Naive thymus-derived CD8-positive, alpha-beta T cell (primary cell): ENCODE measurements at regions not wholly inside any gene's neighbourhood (a gene's known extent, or its start where the extent isn't known, plus 50 kb on each side); places are given as distances from the start of the nearest gene placed in this dataset.

ENCODE experiments used
- ATAC-seq, 2 donors: fragments of 150-1000 bp; cut with Tn5 transposase in 1 of 2; sonication (Bioruptor Pico), chemical (Tn5 transposase) in 1 of 2; 1 replicate in 1 of 2; 2 replicates in 1 of 2; pipeline ENCODE4 v1.10.0; 2021; ENCODE audit warnings: mild to moderate bottlenecking in 2 of 2, moderate library complexity in 2 of 2
- POLR2A ChIA-PET: fragments of 350-600 bp; sonication (Branson Sonifier 250); formaldehyde crosslinking; loops from one replicate; lab custom pipeline; 2021; ENCODE audit warnings: antibody characterized with exemption; lab: Charles Lee
- DNase-seq, 10 donors: peaks; one replicate each; pipeline versions ENCODE4 v3.0.0 to v3.0.0-alpha.2; 2020 to 2022
- H3K27ac Mint-ChIP-seq, 10 donors: one replicate each; pipeline ENCODE4 v1.8.0; 2020 to 2022; ENCODE audit warnings: mild to moderate bottlenecking in 10 of 10, mixed read lengths in 10 of 10, moderate library complexity in 4 of 10, inconsistent platforms in 1 of 10
- H3K27me3 Mint-ChIP-seq, 5 donors: one replicate each; pipeline ENCODE4 v1.8.0; 2021 to 2022; ENCODE audit warnings: mixed read lengths in 5 of 5
- H3K36me3 Mint-ChIP-seq, 3 donors: one replicate each; pipeline ENCODE4 v1.8.0; 2020 to 2022; ENCODE audit warnings: mixed read lengths in 3 of 3, mild to moderate bottlenecking in 2 of 3, inconsistent platforms in 1 of 3
- H3K4me1 Mint-ChIP-seq, 4 donors: one replicate each; pipeline ENCODE4 v1.8.0; 2021 to 2022; ENCODE audit warnings: mixed read lengths in 4 of 4
- H3K4me3 Mint-ChIP-seq, 10 donors: one replicate each; pipeline ENCODE4 v1.8.0; 2020 to 2022; ENCODE audit warnings: mild to moderate bottlenecking in 10 of 10, mixed read lengths in 10 of 10, moderate library complexity in 6 of 10, inconsistent platforms in 1 of 10
- H3K9me3 Mint-ChIP-seq, 9 donors: one replicate each; pipeline ENCODE4 v1.8.0; 2020 to 2022; ENCODE audit warnings: mixed read lengths in 9 of 9, mild to moderate bottlenecking in 3 of 9, inconsistent platforms in 1 of 9, moderate library complexity in 1 of 9

DNA sequence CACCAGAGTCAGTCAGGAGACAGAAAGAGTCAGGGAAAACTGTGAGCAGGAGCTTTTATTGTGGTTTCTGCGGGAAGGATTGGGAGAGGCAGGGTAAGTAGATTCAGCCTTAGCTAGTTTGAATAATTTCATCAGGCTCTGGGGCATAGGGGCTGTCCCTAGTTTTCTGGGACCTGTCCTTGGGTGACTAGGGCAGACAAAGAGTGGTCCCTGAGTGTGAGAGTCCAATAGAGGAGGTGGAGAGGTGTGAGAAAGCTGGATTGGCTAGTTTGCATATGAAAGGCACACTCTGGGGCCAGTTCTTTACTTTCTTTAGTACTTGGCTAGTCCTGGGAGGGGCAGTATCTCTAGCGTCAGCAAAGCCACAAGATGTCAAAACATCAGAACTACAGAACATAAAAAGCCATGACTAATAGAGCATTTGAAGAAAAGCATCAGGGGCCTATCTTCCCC, 255.6 kb downstream of the HS3ST3A1 start:
- DNase-seq (no peak), ATAC-seq (no peak)
- H3K27me3 Mint-ChIP-seq, result peaks cover 0 to 14% (median 3%) of the 10 kb centered on the region in 5 donors
- H3K27ac Mint-ChIP-seq, result no peak overlapping the region
- POLR2A ChIA-PET, result no interaction called here
- peaks cover 0 to 5% (median 0%) of the 10 kb centered on the region in 9 donors for H3K9me3 Mint-ChIP-seq
- no peaks in the 10 kb centered on the region for H3K36me3 Mint-ChIP-seq
- H3K4me3 Mint-ChIP-seq, result no peak overlapping the region
- no peaks in the 10 kb centered on the region for H3K4me1 Mint-ChIP-seq

DNA sequence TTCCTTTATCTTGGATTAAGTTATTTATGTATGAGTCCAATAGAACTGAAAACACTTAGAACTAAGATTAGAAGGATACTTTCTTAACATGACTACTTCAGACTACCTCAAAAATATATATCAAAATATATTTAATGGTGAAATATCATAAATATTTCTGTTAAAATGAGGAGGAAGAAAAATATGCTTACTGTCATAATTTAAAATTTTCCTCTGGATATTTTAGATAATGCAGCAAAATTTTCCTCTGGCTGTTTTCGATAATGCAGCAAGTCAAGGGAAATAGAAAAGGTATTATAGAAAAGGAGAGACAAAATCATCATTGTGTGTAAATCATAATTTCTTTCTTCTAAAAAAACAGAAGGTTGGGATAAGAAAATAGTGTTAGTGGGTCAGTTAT, 263.3 kb downstream of the HS3ST3A1 start:
- H3K4me1 Mint-ChIP-seq, result peaks cover 0 to 3% (median 2%) of the 10 kb centered on the region in 4 donors
- no peaks in the 10 kb centered on the region for H3K9me3 Mint-ChIP-seq
- no peak overlapping the region for H3K27ac Mint-ChIP-seq
- no peak overlapping the region for H3K4me3 Mint-ChIP-seq
- no peak for DNase-seq
- no peak for ATAC-seq
- POLR2A ChIA-PET, result no interaction called here
- H3K36me3 Mint-ChIP-seq, result peaks cover 0 to 3% (median 0%) of the 10 kb centered on the region in 3 donors
- peaks cover 10 to 38% (median 25%) of the 10 kb centered on the region in 5 donors for H3K27me3 Mint-ChIP-seq

DNA sequence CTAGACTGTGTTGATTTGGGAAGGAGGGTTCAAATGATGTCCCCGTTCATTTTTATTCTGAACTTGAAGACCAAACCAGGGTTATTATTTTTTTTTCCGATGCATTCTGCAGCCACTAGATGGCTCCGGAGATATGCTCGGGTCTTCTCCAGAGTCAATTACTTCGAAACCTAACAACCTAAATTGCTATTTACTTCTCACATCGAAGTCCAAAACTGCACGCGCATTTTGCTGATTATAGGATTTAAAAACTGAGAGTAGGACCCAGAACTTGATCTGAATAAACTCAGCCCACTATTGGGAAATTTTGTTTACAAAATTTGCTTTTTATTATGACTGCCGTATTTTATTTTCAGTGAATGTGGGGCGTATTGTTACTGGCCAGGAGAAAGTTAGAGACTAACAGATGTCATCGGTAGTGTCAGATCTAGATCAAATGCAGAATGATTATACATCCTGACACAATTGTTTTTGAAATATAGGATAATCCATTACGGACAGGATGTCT, 263.8 kb downstream of the HS3ST3A1 start:
- no peak overlapping the region for H3K27ac Mint-ChIP-seq
- POLR2A ChIA-PET, result no interaction called here
- H3K27me3 Mint-ChIP-seq, result peaks cover 15 to 43% (median 28%) of the 10 kb centered on the region in 5 donors
- H3K36me3 Mint-ChIP-seq, result peaks cover 0 to 8% (median 0%) of the 10 kb centered on the region in 3 donors
- ATAC-seq (no peak), DNase-seq (peak in 4 of 10 donors; percentile 10 to 24 (median 22))
- H3K4me1 Mint-ChIP-seq, result peaks cover 0 to 3% (median 2%) of the 10 kb centered on the region in 4 donors
- no peaks in the 10 kb centered on the region for H3K9me3 Mint-ChIP-seq
- peak overlapping the region in 4 of 10 donors; percentile 9 to 57 (median 29) for H3K4me3 Mint-ChIP-seq

DNA sequence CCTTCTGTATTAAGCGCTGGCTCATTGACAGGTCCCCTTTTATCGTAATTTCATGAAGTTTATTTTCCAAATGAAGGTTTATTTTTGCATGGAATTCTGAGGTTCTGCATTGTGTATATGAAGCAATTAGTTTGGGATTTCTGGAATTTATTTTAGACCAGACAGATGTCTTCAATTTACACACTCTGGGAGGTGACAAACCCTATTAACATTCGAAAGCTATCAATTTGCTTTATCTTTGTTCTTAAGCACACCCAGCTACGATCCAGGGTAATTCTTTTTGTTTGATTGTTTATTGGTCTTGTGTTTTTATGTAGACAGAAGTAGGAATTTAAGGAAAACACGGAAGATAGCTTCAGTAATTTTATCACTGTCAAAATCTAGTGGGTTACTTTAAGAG, 264.6 kb downstream of the HS3ST3A1 start:
- no peak overlapping the region for H3K4me3 Mint-ChIP-seq
- peaks cover 0 to 8% (median 0%) of the 10 kb centered on the region in 3 donors for H3K36me3 Mint-ChIP-seq
- H3K4me1 Mint-ChIP-seq, result peaks cover 0 to 3% (median 2%) of the 10 kb centered on the region in 4 donors
- H3K27ac Mint-ChIP-seq, result no peak overlapping the region
- H3K9me3 Mint-ChIP-seq, result peaks cover 0 to 4% (median 0%) of the 10 kb centered on the region in 9 donors
- POLR2A ChIA-PET, result no interaction called here
- no peak for DNase-seq
- peaks cover 18 to 50% (median 31%) of the 10 kb centered on the region in 5 donors for H3K27me3 Mint-ChIP-seq
- ATAC-seq, result no peak

DNA sequence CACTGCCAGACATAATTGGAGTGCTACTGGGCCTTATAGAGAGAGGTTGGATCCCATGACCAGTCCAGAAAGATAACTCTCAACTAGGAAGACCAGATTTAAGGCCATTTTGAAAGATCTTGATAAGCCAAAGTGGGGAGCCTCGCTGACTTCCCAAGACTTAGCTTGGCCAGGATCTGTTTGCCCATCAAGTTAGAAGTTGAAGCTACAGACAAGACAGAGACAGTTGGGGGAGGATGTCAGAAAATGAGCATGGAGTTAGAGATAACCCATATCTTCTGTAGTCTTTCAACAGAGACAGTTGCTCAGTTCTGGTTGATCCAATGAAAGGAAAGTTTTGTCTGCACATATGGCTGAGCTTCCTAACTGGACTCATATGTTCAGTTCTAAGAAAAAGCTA, 267.4 kb downstream of the HS3ST3A1 start:
- DNase-seq, result no peak
- Mint-ChIP-seq H3K9me3 (peaks cover 0 to 4% (median 0%) of the 10 kb centered on the region in 9 donors), H3K36me3 (peaks cover 0 to 12% (median 0%) of the 10 kb centered on the region in 3 donors), H3K27ac (no peak overlapping the region), H3K4me1 (peaks cover 0 to 3% (median 2%) of the 10 kb centered on the region in 4 donors), H3K4me3 (no peak overlapping the region), H3K27me3 (peaks cover 17 to 48% (median 24%) of the 10 kb centered on the region in 5 donors)
- POLR2A ChIA-PET, result no interaction called here
- no peak for ATAC-seq

DNA sequence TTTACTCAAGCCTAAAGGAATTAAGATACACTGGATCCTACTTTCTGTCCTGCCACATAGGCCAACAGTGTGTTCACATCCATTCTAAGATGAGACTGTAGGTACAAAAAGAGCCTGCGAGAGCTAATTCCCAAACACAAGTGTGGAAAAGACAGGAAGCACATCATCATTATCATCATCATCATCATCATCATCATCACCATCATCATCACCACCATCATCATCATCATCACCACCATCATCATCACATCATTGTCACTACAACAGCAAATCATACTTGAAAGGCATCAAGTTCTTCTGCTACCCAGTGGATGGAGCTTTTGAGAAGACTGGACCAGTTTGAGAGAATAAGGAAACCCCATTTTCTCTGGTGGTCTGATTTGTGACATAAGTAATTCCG, 268.1 kb downstream of the HS3ST3A1 start:
- Mint-ChIP-seq H3K9me3 (peaks cover 0 to 4% (median 0%) of the 10 kb centered on the region in 9 donors), H3K36me3 (peaks cover 0 to 12% (median 0%) of the 10 kb centered on the region in 3 donors), H3K27ac (no peak overlapping the region), H3K27me3 (peaks cover 17 to 48% (median 22%) of the 10 kb centered on the region in 5 donors), H3K4me1 (peaks cover 0 to 3% (median 2%) of the 10 kb centered on the region in 4 donors), H3K4me3 (no peak overlapping the region)
- POLR2A ChIA-PET, result no interaction called here
- ATAC-seq, result no peak
- no peak for DNase-seq

DNA sequence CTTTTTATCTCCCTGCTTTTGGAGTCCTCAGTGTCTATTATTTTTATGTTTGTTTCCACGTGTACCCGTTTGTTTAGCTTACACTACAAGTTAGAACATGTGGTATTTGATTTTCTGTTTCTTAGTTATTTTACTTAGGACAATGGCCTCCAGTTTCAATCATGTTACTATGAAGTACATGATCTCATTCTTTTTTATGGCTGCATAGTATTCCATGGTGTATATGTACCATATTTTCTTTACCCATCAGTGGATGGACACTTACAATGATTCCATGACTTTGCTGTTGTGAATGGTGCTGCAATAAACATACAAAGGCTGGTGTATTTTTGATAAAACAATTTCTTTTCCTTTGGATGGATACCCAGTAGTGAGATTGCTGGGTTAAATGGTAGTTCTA, 269.5 kb downstream of the HS3ST3A1 start:
- Mint-ChIP-seq H3K27ac (no peak overlapping the region), H3K4me3 (no peak overlapping the region), H3K4me1 (no peaks in the 10 kb centered on the region), H3K9me3 (peaks cover 0 to 4% (median 0%) of the 10 kb centered on the region in 9 donors), H3K27me3 (peaks cover 11 to 37% (median 25%) of the 10 kb centered on the region in 5 donors), H3K36me3 (peaks cover 0 to 12% (median 0%) of the 10 kb centered on the region in 3 donors)
- POLR2A ChIA-PET, result no interaction called here
- no peak for ATAC-seq
- no peak for DNase-seq

DNA sequence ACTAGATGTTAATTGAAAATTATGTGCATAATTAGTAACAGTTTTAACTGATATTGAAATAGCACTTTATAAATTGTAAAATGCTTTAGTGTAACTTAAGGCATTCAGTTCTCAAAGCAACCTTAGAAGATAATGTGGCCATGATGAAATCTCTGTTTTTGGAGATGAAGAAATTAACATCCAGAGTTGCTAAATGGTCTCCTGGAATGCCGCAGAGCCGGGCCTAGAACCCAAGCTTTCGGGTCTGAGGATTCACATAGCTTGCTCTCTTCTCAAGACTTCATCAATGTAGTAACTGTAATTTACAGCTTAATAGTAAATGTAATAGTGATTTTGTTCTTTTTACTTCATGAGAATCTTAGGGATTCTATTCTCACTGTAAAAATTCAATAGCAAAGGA, 272.3 kb downstream of the HS3ST3A1 start:
- H3K36me3 Mint-ChIP-seq, result peaks cover 0 to 12% (median 0%) of the 10 kb centered on the region in 3 donors
- H3K9me3 Mint-ChIP-seq, result peaks cover 0 to 4% (median 0%) of the 10 kb centered on the region in 9 donors
- DNase-seq (no peak), ATAC-seq (no peak)
- H3K27ac Mint-ChIP-seq, result no peak overlapping the region
- peaks cover 10 to 33% (median 15%) of the 10 kb centered on the region in 5 donors for H3K27me3 Mint-ChIP-seq
- POLR2A ChIA-PET, result no interaction called here
- H3K4me1 Mint-ChIP-seq, result no peaks in the 10 kb centered on the region
- H3K4me3 Mint-ChIP-seq, result no peak overlapping the region

DNA sequence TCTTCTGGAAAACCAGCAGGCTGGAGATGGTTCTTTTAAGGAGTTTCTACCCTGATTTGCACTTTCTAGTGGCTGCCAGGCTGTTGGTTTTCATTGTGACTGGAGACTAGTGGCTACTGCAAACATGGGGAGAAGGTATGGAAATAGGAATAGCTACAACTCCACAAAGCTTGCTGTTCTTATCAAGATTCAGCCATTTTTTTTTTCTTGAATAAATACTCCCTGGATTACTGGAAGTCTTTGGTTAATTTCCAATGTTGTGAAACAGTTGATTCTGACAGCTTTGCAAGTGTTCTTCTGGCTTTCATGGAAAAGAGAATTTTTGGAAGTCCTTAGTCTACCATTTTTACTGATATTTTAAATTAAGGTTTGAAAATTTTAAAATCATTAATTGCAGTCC, 277.7 kb downstream of the HS3ST3A1 start:
- Mint-ChIP-seq H3K36me3 (no peaks in the 10 kb centered on the region), H3K4me1 (no peaks in the 10 kb centered on the region), H3K27ac (no peak overlapping the region), H3K27me3 (peaks cover 0 to 17% (median 11%) of the 10 kb centered on the region in 5 donors), H3K4me3 (no peak overlapping the region), H3K9me3 (no peaks in the 10 kb centered on the region)
- DNase-seq (no peak), ATAC-seq (no peak)
- POLR2A ChIA-PET, result no interaction called here

DNA sequence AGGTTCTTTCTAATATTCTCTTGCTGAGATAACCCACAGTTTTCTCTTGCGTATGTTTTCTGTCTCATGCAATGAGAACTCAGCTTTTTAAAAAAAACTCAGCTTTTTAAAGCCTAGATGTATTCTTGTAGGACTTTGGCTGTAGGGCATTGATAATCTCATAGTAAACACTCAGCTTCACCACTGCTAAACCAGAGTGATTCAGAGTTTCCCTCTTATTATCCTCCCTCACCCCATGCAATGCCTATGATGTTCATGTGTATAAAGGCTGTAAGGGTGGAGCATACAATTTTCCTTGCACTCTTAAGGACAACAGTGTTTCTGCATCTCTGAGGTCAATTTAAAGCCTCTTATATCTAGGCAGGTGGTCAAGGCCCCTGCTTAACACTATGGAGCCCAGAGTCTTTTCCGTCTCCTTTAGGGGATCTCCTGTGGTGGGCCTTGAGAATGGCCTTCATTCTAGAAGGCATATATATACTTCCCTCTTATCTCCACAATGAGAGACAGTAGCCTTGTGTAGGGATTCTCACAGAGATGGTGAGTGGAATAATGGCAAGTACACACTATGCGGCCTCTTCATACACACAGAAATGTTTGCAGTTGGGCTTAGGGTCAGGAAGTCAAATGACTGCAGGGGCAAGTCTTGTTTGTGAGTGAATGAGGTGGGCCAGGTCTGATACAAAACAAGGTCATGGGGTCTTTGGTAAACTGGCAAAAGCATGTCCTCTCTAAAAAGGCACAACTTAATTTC, 279.6 kb downstream of the HS3ST3A1 start:
- Mint-ChIP-seq H3K9me3 (no peaks in the 10 kb centered on the region), H3K27me3 (peaks cover 0 to 17% (median 8%) of the 10 kb centered on the region in 5 donors), H3K36me3 (no peaks in the 10 kb centered on the region), H3K4me1 (no peaks in the 10 kb centered on the region), H3K27ac (no peak overlapping the region), H3K4me3 (no peak overlapping the region)
- DNase-seq (no peak), ATAC-seq (no peak)
- POLR2A ChIA-PET, result no interaction called here

DNA sequence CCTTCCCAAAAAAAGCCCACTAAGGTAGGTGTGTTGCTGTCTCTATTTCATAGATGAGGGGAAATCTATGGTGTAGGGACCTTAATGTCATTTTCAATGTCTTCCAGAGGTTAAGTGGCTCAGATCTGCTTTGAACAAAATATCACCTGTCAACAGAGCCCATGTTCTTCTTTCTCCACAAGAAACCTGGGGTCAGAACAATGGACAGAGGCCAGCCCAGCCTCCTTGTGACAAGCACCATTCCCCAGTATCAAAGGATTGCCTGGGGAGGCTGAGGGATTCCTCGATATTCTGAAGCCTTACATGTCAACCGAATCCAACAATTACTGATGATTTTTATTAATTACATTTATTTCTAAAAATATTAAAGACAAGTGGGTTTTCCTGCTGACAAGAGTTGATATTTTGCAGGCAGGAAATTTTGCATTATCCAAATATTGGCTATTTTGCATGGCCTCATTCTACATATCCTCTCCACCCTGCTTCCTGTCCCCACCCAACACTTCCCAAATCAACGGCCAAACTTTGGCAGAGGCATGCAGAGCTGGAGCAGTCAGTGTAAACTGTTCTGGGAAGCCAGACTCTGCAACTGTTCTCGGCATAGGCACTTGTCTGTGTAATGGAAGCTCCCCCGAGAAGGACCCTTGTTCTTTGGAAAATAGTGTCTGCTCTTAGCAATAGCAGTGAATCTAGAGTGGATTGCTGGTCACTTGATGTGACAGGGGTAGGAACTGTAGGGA, 281.5 kb downstream of the HS3ST3A1 start:
- POLR2A ChIA-PET, result no interaction called here

DNA sequence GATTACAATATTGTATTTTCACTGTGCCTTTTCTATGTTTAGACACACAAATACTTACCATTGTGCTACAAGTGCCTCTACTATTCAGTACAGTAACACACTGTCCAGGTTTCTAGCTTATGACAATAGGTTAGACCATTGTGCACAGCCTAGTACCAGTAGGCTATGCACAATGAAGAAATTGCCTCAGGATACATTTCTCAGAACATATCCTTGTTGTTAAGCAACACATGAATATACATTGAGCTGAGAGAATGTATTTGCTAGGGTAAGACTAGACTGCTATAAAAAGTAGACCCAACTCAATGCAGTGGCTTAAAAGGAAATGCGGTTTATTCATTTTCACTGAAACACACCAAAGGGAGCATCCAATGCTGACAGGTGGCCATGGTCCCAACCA, 285.1 kb downstream of the HS3ST3A1 start:
- peaks cover 3 to 29% (median 5%) of the 10 kb centered on the region in 5 donors for H3K27me3 Mint-ChIP-seq
- H3K4me3 Mint-ChIP-seq, result no peak overlapping the region
- no peaks in the 10 kb centered on the region for H3K9me3 Mint-ChIP-seq
- H3K27ac Mint-ChIP-seq, result no peak overlapping the region
- H3K4me1 Mint-ChIP-seq, result no peaks in the 10 kb centered on the region
- POLR2A ChIA-PET, result no interaction called here
- no peaks in the 10 kb centered on the region for H3K36me3 Mint-ChIP-seq
- ATAC-seq, result no peak
- DNase-seq, result no peak

More for the DNA sequence above, 281.5 kb downstream of the HS3ST3A1 start:
- Mint-ChIP-seq H3K4me1 (no peaks in the 10 kb centered on the region), H3K9me3 (no peaks in the 10 kb centered on the region), H3K36me3 (no peaks in the 10 kb centered on the region), H3K4me3 (no peak overlapping the region), H3K27me3 (peaks cover 0 to 19% (median 12%) of the 10 kb centered on the region in 5 donors), H3K27ac (no peak overlapping the region)
- no peak for ATAC-seq
- no peak for DNase-seq

DNA sequence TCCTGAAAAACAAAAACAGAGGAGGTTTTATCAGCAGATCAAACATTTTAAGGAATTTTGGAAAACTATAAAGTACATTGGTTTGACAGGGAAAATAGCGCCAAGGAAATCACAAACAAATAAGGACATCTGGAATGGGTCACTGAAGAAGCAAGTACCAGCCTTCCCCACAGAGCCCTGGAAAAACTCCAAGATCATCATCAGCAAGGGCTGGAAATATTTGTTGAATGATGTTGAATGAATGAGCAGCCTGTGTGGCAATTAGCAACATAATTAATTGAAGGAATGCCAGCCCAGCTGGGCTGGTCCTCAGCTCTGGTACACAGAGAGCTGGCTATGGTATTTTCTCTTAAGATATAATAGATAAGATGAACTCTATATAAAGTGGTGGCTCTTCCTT, 290.4 kb downstream of the HS3ST3A1 start:
- H3K4me1 Mint-ChIP-seq, result no peaks in the 10 kb centered on the region
- no peak overlapping the region for H3K4me3 Mint-ChIP-seq
- H3K9me3 Mint-ChIP-seq, result peaks cover 0 to 11% (median 0%) of the 10 kb centered on the region in 9 donors
- DNase-seq (no peak), ATAC-seq (no peak)
- no peak overlapping the region for H3K27ac Mint-ChIP-seq
- peaks cover 0 to 3% (median 0%) of the 10 kb centered on the region in 3 donors for H3K36me3 Mint-ChIP-seq
- H3K27me3 Mint-ChIP-seq, result peaks cover 0 to 49% (median 7%) of the 10 kb centered on the region in 5 donors
- POLR2A ChIA-PET, result no interaction called here
